IMR-90 (cell line): ENCODE measurements at regions not wholly inside any gene's neighbourhood (a gene's known extent, or its start where the extent isn't known, plus 50 kb on each side); places are given as distances from the start of the nearest gene placed in this dataset.

Source experiments
- ATAC-seq: fragments of 200-7000 bp; cut with Tn5 transposase; 2 replicates; pipeline ENCODE4 v1.9.1; 2020; ENCODE audit warnings: low read depth, mild to moderate bottlenecking, moderate library complexity
- BruUV-seq: library from RNA; stranded (reverse); fragments of 400-500 nt; replicated peaks from 2 replicates; lab custom pipeline; 2021; lab: Mats Ljungman, UMichigan
- CTCF ChIA-PET: fragments of 300-600 bp; formaldehyde crosslinking; extraction: SDS; loops from one replicate; lab custom pipeline; 2021; ENCODE audit warnings: antibody characterized with exemption; lab: Yijun Ruan, JAX
- POLR2A ChIA-PET: fragments of 300-600 bp; sonication (Branson Sonifier 250); formaldehyde crosslinking; loops from one replicate; lab custom pipeline; 2022; ENCODE audit warnings: antibody characterized with exemption; ENCODE audit not compliant: unreplicated experiment; lab: Charles Lee
- DNase-seq: peaks from one replicate; pipeline ENCODE4 v3.0.0; 2013
- H2AFZ ChIP-seq: replicated peaks from 2 replicates; pipeline ENCODE3; 2013; ENCODE audit warnings: low read length, mild to moderate bottlenecking; ENCODE audit not compliant: poor library complexity
- H2AK5ac ChIP-seq: 2 replicates; pipeline ENCODE4 v1.6.1; 2013; ENCODE audit warnings: low read depth, low read length, inconsistent platforms
- H2AK9ac ChIP-seq: replicated peaks from 2 replicates; pipeline ENCODE3; 2013; ENCODE audit warnings: mild to moderate bottlenecking, low read depth, low read length, moderate library complexity; ENCODE audit not compliant: poor library complexity
- H2BK120ac ChIP-seq: 2 replicates; pipeline ENCODE4 v1.6.1; 2013; ENCODE audit warnings: low read depth, low read length, inconsistent platforms
- H2BK15ac ChIP-seq: 3 replicates; pipeline ENCODE4 v1.6.1; 2013; ENCODE audit warnings: low read depth, low read length, inconsistent platforms
- H2BK20ac ChIP-seq: 2 replicates; pipeline ENCODE4 v1.6.1; 2013; ENCODE audit warnings: low read depth, mild to moderate bottlenecking, inconsistent platforms, low read length, moderate library complexity
- H2BK5ac ChIP-seq: 2 replicates; pipeline ENCODE4 v1.6.1; 2013; ENCODE audit warnings: mild to moderate bottlenecking, low read depth, low read length, inconsistent platforms; ENCODE audit not compliant: poor library complexity, severe bottlenecking
- H3K14ac ChIP-seq: replicated peaks from 2 replicates; pipeline ENCODE4 v1.6.1; 2013; ENCODE audit warnings: low read depth, low read length, inconsistent platforms
- H3K18ac ChIP-seq: 2 replicates; pipeline ENCODE4 v1.6.1; 2013; ENCODE audit warnings: low read depth, low read length, control low read depth
- H3K23ac ChIP-seq: 2 replicates; pipeline ENCODE4 v1.6.1; 2013; ENCODE audit warnings: low read depth, low read length, inconsistent platforms
- H3K27ac ChIP-seq: 2 replicates; pipeline ENCODE4 v1.5.1; 2013; ENCODE audit warnings: mild to moderate bottlenecking, control low read depth, low read length; ENCODE audit not compliant: insufficient read depth
- H3K27me3 ChIP-seq: 2 replicates; pipeline ENCODE4 v1.6.1; 2013; ENCODE audit warnings: low read length; ENCODE audit not compliant: control insufficient read depth, insufficient read depth
- H3K36me3 ChIP-seq: 2 replicates; pipeline ENCODE4 v1.6.1; 2013; ENCODE audit warnings: low read length, mixed read lengths; ENCODE audit not compliant: control insufficient read depth, insufficient read depth
- H3K4ac ChIP-seq: 2 replicates; pipeline ENCODE4 v1.6.1; 2013; ENCODE audit warnings: low read depth, low read length, inconsistent platforms
- H3K4me1 ChIP-seq: 2 replicates; pipeline ENCODE4 v1.6.1; 2013; ENCODE audit warnings: low read length, mixed read lengths; ENCODE audit not compliant: control insufficient read depth, insufficient read depth
- H3K4me2 ChIP-seq: 2 replicates; pipeline ENCODE4 v1.6.1; 2013; ENCODE audit warnings: low read depth, mild to moderate bottlenecking, control low read depth, low read length, moderate library complexity
- H3K4me3 ChIP-seq: 2 replicates; pipeline ENCODE4 v1.5.1; 2013; ENCODE audit warnings: low read depth, mild to moderate bottlenecking, control low read depth, low read length, moderate library complexity; ENCODE audit not compliant: insufficient read depth
- H3K56ac ChIP-seq: 2 replicates; pipeline ENCODE4 v1.6.1; 2013; ENCODE audit warnings: low read length, inconsistent platforms; ENCODE audit not compliant: insufficient read depth; ENCODE audit errors: extremely low read depth
- H3K79me1 ChIP-seq, 2 experiments: 2 replicates each; pipeline ENCODE4 v1.6.1; 2013; ENCODE audit warnings: low read length in 2 of 2, inconsistent platforms in 1 of 2, low read depth in 1 of 2
- H3K9ac ChIP-seq: 2 replicates; pipeline ENCODE4 v1.6.1; 2013; ENCODE audit warnings: low read depth, low read length, control low read depth
- H3K9me1 ChIP-seq: 2 replicates; pipeline ENCODE4 v1.6.1; 2013; ENCODE audit warnings: low read length, inconsistent platforms; ENCODE audit not compliant: insufficient read depth
- H3K9me3 ChIP-seq: 2 replicates; pipeline ENCODE4 v1.6.1; 2013; ENCODE audit warnings: low read length; ENCODE audit not compliant: control insufficient read depth, insufficient read depth
- H4K20me1 ChIP-seq: 2 replicates; pipeline ENCODE4 v1.6.1; 2013; ENCODE audit warnings: low read length, inconsistent platforms; ENCODE audit not compliant: insufficient read depth
- H4K5ac ChIP-seq: 2 replicates; pipeline ENCODE4 v1.6.1; 2013; ENCODE audit warnings: mild to moderate bottlenecking, low read depth, low read length, control low read depth
- H4K8ac ChIP-seq, 2 experiments: 2 replicates each; pipeline ENCODE4 v1.6.1; 2013; ENCODE audit warnings: low read depth in 2 of 2, low read length in 2 of 2, control low read depth in 1 of 2, inconsistent platforms in 1 of 2
- H4K91ac ChIP-seq: 2 replicates; pipeline ENCODE4 v1.6.1; 2013; ENCODE audit warnings: low read depth, low read length, inconsistent platforms; ENCODE audit not compliant: insufficient read depth
- BHLHE40 ChIP-seq: fragments of 150-350 bp; IDR thresholded peaks from 2 replicates; pipeline ENCODE4 v1.6.1; 2016; ENCODE audit warnings: mild to moderate bottlenecking, low read depth, low read length
- CEBPB ChIP-seq: IDR thresholded peaks from 2 replicates; pipeline ENCODE4 v1.6.1; 2012; ENCODE audit warnings: low read depth, low read length, improper control_type of control experiment
- CHD1 ChIP-seq: IDR thresholded peaks from 2 replicates; pipeline ENCODE4 v1.6.1; 2012; ENCODE audit warnings: low read depth, low read length, improper control_type of control experiment
- CTCF ChIP-seq: conservative IDR thresholded peaks from 2 replicates; pipeline ENCODE4 v1.5.1; 2012; ENCODE audit warnings: mild to moderate bottlenecking, low read depth, low read length, improper control_type of control experiment
- ELK1 ChIP-seq: fragments of 150-350 bp; IDR thresholded peaks from 2 replicates; pipeline ENCODE4 v1.6.1; 2016; ENCODE audit warnings: low read depth, mild to moderate bottlenecking, low read length, moderate library complexity, borderline replicate concordance
- FOS ChIP-seq: fragments of 150-350 bp; IDR thresholded peaks from 2 replicates; pipeline ENCODE4 v1.6.1; 2016; ENCODE audit warnings: low read depth, low read length
- MAFK ChIP-seq: IDR thresholded peaks from 2 replicates; pipeline ENCODE4 v1.6.1; 2012; ENCODE audit warnings: low read depth, low read length, improper control_type of control experiment
- MAZ ChIP-seq: IDR thresholded peaks from 2 replicates; pipeline ENCODE4 v1.6.1; 2012; ENCODE audit warnings: low read depth, mild to moderate bottlenecking, low read length, improper control_type of control experiment, moderate library complexity, borderline replicate concordance
- MXI1 ChIP-seq: IDR thresholded peaks from 2 replicates; pipeline ENCODE4 v1.6.1; 2012; ENCODE audit warnings: low read depth, mild to moderate bottlenecking, low read length, moderate library complexity, borderline replicate concordance
- NFE2L2 ChIP-seq: fragments of 150-350 bp; IDR thresholded peaks from 2 replicates; pipeline ENCODE4 v1.6.1; 2016; ENCODE audit warnings: low read depth, mild to moderate bottlenecking, low read length
- POLR2A ChIP-seq: IDR thresholded peaks from 2 replicates; pipeline ENCODE4 v1.6.1; 2012; ENCODE audit warnings: mild to moderate bottlenecking, low read depth, low read length
- RAD21 ChIP-seq: IDR thresholded peaks from 2 replicates; pipeline ENCODE4 v1.6.1; 2012; ENCODE audit warnings: low read length, improper control_type of control experiment
- RCOR1 ChIP-seq: IDR thresholded peaks from 2 replicates; pipeline ENCODE4 v1.6.1; 2012; ENCODE audit warnings: mild to moderate bottlenecking, low read length, improper control_type of control experiment; ENCODE audit not compliant: insufficient replicate concordance
- RFX5 ChIP-seq: IDR thresholded peaks from 2 replicates; pipeline ENCODE4 v1.8.0; 2012; ENCODE audit warnings: low read depth, mild to moderate bottlenecking, low read length, moderate library complexity
- SMC3 ChIP-seq: fragments of 150-350 bp; IDR thresholded peaks from 2 replicates; pipeline ENCODE4 v1.6.1; 2016; ENCODE audit warnings: low read depth, mild to moderate bottlenecking, antibody characterized with exemption, low read length, moderate library complexity
- USF2 ChIP-seq: fragments of 150-350 bp; IDR thresholded peaks from 2 replicates; pipeline ENCODE4 v1.6.1; 2017; ENCODE audit warnings: mild to moderate bottlenecking, antibody characterized with exemption, low read length, low read depth
- WGBS, 2 experiments: methylation state at CpG; one replicate each; pipeline versions ENCODE4 v1.1.5 to v1.1.7; 2013; ENCODE audit warnings: missing lambda C conversion rate in 2 of 2; ENCODE audit not compliant: insufficient read length in 1 of 2; ENCODE audit errors: extremely low coverage in 2 of 2; 5-methylcytosine and 5-hydroxymethylcytosine counted together
- dilution Hi-C: fragments of 300-500 bp; cut with HindIII; formaldehyde crosslinking; loops from one replicate; pipeline ENCODE4 v1.14.3; 2018; ENCODE audit warnings: low sequenced_read_pairs; ENCODE audit not compliant: unreplicated experiment
- in situ Hi-C: fragments of 300-500 bp; cut with MboI; formaldehyde crosslinking; loops from 3 replicates; pipeline ENCODE4 v1.14.3; 2019; ENCODE audit warnings: low sequenced_read_pairs, inconsistent platforms, mixed read lengths
- intact Hi-C: fragments of 100-400 bp; cut with micrococcal nuclease; formaldehyde crosslinking; loops from 2 replicates; pipeline ENCODE4 v1.10.0; 2022

- no peak overlapping the region for H2AFZ ChIP-seq
- no TSS peak for BruUV-seq
- no peak overlapping the region for H3K4me3 ChIP-seq
- H2BK120ac ChIP-seq = no peak overlapping the region
- 62% methylated on average over 5 of the region's 19 CpGs; no CpG with 5 or more reads in 1 of the 2 experiments for WGBS, 2 experiments
- H3K14ac ChIP-seq = no peak overlapping the region
- no peak overlapping the region for H3K18ac ChIP-seq
- H3K4me2 ChIP-seq = no peak overlapping the region
- H4K5ac ChIP-seq = no peak overlapping the region
- H2AK9ac ChIP-seq = no peak overlapping the region
- H3K9me3 ChIP-seq = peaks cover 5% of the 10 kb centered on the region; the same call in 1 of the 2 replicates
- H4K8ac ChIP-seq = no peak overlapping the region
- H2BK20ac ChIP-seq = no peak overlapping the region
- H3K79me1 ChIP-seq = no peaks in the 10 kb centered on the region
- no peaks in the 10 kb centered on the region for H4K20me1 ChIP-seq
- no peak overlapping the region for H2AK5ac ChIP-seq
- no peaks in the 10 kb centered on the region for H3K36me3 ChIP-seq
- DNase-seq (no peak), ATAC-seq (no peak)
- no peak for TF ChIP-seq ELK1
- TF ChIP-seq MAZ = no peak
- no peak for TF ChIP-seq BHLHE40
- no peak for TF ChIP-seq NFE2L2
- TF ChIP-seq CEBPB = no peak
- no peak for TF ChIP-seq RAD21
- TF ChIP-seq MXI1 = no peak
- TF ChIP-seq RFX5 = no peak
- TF ChIP-seq USF2 = no peak
- no peak for TF ChIP-seq FOS
- TF ChIP-seq CTCF = no peak
- TF ChIP-seq SMC3 = no peak
- no peak for TF ChIP-seq RCOR1
- TF ChIP-seq CHD1 = no peak
- TF ChIP-seq MAFK = no peak
- no peak for TF ChIP-seq POLR2A
- in situ Hi-C loops = no loop called here
- no peak overlapping the region for H2BK15ac ChIP-seq
- CTCF ChIA-PET = no interaction called here
- no peak overlapping the region for H3K9ac ChIP-seq
- no peak overlapping the region for H3K4ac ChIP-seq
- peaks cover 69% of the 10 kb centered on the region for H3K27me3 ChIP-seq
- no peaks in the 10 kb centered on the region for H3K9me1 ChIP-seq
- POLR2A ChIA-PET = no interaction called here
- dilution Hi-C loops = no loop called here
- intact Hi-C loops = no loop called here
- no peak overlapping the region for H4K91ac ChIP-seq
- H3K27ac ChIP-seq = no peak overlapping the region
- H3K23ac ChIP-seq = no peak overlapping the region
- H3K4me1 ChIP-seq = no peaks in the 10 kb centered on the region
- no peak overlapping the region for H3K56ac ChIP-seq
- no peak overlapping the region for H2BK5ac ChIP-seq
These were observed 115.6 kb upstream of the NKX1-1 start for GRCh38 chr4:1521821-1522361.
